GM21619 (cell line): ENCODE measurements at regions not wholly inside any gene's neighbourhood (a gene's known extent, or its start where the extent isn't known, plus 50 kb on each side); places are given as distances from the start of the nearest gene placed in this dataset.
"Not testable (repeated sequence)": the region's sequence is repeated elsewhere in the genome, so short reads cannot be mapped to it uniquely, and the experiment has no call there.

ENCODE experiments used
- ATAC-seq: cut with Tn5 transposase; IDR thresholded peaks from one replicate; pipeline ENCODE4 v1.9.1; 2021; ENCODE audit not compliant: unreplicated experiment

DNA sequence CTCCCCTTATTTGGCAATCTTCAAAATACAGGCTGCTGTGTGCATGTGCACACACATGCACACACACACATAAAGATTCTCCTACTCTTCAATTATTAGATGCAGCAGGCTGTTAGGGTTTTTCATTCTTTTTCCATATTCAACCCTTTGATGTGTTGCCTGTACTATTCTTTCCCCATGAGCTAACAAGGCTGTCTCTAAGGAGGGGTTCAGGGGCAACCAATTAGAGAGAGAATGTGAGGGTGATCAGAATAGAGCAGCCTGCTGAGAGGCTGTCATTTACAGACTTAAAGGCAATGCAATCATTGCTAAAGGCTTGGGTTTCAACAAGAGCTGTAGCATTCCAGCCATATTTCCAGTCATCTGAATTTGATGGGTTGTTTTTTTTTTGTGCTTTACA lies 467.4 kb upstream of the ID4 start:
- no peak for ATAC-seq

DNA sequence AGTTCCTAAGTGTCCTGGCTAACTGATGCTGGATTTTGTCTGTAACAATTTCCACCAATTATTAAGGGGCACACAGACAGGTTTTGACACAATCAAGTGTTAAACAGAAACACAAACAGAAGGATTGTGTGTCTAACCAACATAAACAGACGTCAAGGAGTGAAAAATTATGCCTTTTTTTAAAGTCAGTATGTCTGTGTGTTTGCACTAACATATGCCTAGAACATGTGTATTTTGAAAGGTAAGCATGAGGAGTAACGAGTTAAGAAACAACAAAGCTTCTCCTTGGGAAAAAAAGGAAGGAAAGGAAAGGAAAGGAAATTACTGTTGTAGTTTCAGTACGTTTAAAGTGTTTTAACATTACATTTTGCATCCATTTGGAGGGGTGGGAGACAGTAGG lies 466.3 kb upstream of the ID4 start:
- no peak for ATAC-seq

DNA sequence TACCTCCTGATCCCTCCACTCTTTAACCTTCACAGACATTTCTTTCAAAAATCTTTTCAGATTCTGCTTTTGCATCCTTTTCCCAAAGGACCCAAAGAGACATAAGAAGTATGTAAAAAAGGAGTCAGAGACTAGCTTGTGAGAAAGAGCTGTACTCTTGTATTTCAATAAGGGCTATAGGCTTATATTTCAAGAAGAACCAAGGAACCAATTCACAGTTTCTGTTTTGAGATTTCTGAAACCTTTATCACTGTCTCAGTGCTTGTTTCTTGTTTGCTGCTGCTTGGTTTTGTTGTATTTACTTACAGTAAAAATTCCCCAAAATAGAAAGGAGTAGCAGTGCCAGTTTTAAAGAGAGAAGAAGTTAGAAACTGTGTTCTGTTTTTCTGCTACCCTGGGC lies 461.6 kb upstream of the ID4 start:
- ATAC-seq: no peak

DNA sequence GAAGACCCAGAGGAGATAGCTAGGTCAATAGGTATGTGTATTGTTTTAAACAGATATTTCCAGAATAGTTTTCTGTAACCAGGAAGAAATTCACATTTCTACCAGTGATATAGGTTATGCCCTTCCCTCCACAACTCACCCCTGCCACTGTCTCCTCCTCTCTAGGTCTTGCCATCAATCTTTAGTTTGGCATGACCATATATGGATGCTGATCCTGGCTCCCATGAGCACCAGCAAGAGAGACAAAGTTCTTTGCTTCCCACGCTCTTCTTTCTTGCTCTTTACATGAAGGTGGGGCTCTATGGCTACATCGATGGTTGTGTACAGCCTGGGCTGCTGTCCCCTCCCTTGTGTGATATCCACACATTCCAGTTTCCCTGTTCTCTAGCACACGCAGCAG lies 459.4 kb upstream of the ID4 start:
- no peak for ATAC-seq

DNA sequence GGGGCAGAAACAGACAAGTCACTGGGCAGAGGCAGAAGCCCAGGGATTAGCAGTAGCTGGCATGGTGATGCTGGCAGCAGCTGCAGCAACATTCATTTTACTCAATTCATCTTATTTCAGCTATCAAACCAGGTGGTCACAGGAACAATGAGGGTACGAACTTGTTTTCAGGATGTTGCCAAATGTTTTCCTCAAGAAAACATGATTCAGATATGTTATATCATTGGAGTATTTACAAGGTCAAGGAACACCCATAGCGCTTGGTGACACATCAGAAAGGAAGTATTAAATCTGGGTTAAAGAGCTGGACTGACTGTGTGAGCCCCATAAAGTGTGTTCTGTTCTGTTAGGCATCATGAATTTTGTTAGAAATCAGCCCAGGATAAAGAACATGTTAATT lies 456.9 kb upstream of the ID4 start:
- ATAC-seq: no peak

DNA sequence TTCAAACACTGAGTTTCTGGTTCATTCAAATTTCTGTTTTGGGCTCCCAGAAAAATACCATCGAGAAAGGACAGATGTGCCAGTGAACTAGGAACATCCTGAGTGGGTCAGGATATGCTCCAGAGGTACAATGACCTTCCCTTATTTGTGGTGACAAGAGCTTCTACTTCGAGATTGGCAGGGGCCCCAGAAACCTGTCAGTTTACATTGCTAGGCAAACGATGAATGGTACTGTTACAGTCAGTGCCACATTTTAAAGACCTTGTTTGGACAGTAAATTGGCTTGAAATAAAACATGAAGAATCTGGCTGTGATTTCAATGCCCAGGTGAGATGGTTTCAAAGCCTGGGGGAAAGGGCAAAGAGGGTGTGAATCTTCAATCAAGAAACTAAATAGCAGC lies 454.5 kb upstream of the ID4 start:
- ATAC-seq: no peak

DNA sequence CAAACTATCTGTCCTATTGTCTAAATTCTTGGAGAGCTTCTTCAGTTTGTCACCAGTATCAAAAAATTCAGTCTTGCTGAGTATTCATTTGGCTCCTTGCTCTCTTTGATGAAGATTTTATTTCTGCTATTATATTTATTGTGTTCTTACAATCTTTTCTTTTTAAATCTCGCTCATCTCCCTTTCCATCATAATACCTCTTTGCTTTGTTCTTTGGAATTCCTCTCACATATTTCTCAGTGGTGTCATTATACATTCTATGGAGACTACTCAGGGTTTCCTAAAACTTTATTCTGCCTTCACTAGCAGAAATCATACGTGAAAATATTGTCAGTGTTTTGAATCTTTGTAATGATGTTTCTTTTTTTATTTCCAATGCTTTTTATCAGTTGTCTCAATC lies 445.2 kb upstream of the ID4 start:
- no peak for ATAC-seq

DNA sequence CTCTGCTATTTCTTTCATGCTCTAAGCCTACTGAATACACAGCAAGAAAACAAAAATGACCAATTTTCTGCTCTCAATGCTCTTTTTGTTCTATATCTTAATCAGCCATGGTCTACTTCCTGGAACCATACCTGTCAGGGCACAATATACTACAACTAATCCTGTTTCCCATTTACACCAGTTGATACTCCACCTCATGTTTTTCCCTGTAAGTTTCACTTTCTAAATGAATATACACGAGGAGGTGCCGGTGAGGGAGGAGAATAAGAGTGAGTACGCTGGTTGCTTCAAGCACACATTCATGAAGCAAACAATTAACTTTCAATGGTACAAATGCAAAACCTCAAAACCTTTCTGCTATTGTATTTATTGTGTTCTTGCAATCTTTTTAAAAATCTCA lies 443.1 kb upstream of the ID4 start:
- no peak for ATAC-seq

DNA sequence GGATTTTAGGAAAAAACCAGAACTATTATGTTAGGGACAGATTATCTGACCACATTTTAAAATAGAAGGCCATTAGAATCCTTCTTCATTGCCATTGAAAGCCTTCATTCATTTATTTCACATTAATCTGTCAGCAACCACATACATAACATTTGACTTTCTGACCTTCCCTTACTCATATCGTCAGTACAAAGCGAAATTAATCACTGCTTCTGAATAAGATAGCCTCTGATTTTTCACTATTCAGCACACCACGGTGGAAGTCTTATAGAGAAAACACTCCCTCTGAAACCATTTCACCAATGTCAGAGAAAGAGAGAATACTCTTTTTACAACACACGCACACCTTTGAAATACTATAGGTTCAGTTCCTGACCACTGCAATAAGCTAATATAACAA lies 442.5 kb upstream of the ID4 start:
- no peak for ATAC-seq

DNA sequence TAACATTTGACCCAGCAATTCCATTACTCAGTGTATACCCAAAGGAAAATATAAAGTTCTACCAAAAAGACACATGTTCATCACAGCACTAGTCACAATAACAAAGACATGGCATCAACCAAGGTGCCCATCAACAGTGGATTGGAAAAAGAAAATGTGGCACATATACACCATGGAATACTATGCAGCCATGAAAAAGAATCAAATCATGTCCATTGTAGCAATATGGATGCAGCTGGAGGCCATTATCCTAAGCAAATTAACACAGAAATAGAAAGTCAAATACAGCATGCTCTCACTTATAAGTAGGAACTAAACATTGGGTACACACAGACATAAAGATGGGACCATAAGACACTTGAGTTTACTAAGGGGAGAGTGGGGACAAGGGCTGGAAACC lies 441.9 kb upstream of the ID4 start:
- no peak for ATAC-seq

DNA sequence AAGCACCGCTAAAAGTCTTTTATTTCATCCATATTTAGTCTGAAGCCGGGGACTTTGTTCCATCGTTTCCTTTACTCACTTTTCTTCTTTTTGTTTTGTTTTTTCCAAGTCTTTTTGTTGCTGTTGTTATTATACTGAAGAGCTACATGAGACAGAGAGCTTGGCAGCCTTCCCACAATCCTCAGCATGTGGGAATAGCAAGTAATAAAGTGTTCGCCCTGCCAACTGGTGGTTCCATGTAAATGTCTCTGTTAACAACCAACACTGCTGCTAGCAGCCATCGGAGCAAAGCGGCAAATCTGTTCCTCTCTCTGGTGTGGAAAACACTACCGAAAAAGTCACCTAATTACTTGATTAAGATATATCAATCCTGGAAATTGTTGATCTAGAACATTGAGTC lies 437.8 kb upstream of the ID4 start:
- no peak for ATAC-seq

DNA sequence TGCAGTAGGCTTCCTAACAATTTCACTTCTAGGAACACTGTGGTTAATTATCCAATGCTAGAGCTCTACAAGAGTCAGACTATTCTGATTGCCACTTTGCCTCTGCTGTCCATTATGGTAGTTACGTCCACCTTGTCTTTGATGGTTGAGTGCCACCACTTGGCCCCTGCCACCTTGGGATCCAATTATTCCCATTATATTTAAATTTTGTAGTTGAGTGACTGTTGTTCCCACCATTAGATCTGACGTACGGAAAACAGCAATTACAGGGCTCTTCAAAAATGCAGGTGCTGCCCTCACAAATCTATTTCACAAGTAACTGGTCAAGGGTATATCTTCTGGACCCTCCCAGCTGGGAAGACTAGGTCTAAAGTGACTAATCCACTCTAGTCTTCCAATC lies 432.3 kb upstream of the ID4 start:
- ATAC-seq: not testable (repeated sequence)

DNA sequence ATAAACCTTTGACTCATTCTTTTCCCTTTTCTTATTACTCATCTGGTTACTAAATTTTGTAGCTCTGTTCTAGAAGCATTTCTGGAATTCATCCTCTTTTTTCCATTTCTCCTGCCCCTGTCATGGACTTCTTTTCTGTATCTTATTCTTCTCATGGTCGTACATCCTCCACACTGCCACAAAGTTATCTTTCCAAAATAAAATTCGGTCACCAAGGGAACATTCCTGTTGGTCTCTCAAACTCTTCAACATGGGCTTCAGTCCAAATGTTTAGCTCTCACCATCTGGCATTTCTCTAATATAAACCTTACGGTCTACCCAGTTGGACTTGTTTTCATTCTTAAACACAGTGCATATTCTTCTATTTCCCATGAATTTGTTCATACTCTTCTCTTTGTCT lies 428.8 kb upstream of the ID4 start:
- no peak for ATAC-seq

DNA sequence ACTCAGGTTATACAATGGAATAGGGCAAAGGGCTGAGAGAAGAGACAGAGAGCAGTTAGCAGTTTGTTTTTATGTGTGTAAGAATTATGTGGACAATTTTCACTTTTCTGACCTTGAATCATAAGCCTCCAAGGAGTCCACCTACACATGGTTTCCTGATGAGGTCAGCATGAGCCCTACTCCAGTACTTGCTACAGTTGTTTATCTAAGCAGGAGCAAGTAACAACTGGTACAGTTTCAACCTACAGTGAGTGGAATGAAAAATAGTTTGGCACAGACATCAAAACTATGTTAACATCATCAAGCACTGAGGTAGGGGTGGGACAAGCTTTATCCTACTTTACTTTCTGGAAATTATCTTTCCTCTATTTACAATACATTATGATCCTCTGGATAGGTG lies 426.7 kb upstream of the ID4 start:
- no peak for ATAC-seq

DNA sequence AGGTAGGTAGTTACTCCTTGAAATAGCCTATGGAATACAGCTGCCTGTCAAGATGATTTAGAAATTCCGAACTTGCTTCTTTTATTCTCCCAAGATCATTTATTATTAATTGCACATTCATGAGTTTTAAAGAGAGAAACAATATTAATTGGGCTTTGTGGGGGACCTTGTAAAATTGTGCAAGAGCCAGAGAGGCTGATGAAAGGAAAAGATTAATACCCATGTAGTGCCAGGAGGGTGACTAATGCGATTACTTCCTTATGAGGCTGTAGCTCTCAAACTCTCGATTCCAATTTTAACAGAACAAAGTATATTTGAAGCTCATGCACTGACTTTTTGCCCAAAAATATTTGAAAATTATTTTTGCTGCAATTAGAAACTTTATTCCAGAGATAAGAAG lies 423.8 kb upstream of the ID4 start:
- no peak for ATAC-seq

DNA sequence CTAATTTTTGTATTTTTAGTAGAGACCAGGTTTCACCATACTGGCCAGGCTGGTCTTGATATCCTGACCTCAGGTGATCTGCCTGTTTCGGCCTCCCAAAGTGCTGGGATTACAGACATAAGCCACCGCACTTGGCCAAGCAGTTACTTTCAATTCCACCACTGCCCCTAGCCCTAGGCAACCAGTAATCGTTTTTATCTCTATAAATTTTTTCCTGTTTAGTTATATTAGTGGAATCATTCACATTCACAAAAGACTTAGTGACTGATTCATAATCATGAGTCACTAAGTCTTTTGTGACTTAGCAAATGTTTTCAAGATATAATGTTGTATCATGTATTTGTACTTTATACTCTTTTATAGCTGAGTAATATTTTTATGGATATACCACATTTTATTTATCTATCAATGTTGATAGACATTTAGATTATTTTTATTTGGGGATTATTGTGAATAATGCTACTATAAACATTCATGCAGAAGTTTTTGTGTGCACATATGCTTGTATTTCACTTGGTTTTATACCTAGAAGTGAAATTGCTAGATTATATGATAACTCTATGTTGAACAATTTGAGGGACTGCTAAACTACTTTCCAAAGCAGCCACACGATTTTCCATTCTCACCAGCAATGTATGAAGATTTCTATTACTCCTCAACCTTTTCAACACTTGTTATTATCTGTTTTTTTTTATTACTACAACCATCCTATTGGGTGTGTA lies 421.4 kb upstream of the ID4 start:
- ATAC-seq: no peak

DNA sequence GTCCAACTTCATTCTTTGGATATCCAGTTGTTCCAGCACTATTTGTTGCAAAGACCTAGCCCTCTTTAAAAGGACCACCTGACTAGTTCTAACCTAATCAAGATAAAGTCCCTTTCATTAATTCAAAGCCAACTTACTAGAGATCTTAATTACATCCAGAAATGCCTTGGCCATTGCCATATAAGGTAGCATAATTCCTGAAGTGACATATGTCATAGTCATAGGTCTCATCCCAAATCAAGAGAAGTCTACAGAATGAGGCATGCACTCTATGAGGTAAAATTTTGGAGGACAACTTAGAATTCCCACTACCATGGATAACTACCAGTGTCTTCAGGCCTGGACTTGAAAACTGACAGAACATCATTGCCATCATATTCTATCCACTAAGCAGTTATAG lies 420.4 kb upstream of the ID4 start:
- no peak for ATAC-seq

DNA sequence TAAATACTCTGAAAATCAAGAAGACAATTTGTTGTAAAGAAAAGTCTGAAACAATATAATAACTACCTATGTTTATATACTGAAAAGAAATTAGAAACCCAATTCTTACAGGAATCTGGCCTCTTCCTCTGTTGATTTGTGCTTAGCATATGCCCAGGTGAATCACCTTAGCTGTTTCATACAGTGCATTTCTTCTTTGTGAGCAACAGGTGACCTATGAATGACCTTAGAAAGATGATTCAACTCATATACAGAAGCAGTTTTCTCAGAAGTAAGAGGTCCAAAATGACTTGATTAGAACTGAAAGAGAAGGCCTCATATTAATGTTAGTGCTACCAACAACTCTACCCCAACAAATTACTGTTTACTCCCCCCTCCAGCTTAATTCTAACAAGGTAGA lies 419.5 kb upstream of the ID4 start:
- ATAC-seq: no peak

DNA sequence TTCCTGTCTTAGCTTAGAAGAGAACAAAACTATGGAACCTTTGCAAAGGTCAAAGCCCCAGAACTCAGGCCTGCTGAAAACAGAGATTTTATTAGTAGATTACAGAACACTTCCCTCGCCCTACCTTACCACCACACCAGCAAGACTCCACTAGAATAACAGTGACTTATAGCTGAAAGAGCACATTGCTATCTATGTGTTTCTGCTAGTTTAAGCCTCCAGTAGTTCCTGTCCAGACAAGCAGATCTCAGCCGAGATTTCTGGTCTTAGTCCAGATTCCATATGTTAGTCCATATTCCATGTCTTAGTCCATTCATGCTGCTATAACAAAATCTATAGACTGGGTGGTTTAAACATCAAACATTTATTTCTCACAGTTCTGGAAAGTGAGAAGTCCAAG lies 412.3 kb upstream of the ID4 start:
- ATAC-seq: no peak

DNA sequence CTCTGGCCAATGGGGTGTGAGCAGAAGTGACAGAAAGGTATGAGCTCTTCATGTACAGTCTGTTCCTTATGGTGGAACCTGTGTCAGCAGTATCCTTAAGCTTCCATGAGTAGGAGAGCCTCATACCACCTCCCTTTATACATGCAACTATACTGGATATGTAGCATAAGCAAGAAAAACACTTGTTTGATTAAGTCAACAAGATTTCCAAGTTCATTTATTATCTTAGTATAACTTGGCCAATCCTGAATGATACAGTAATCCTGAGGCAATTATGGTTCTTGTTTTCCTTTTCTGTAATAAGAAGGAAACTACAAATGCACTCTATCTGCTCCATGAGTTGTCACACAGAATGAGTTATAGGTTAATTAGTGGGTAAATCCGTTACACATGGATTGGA lies 409.6 kb upstream of the ID4 start:
- ATAC-seq: no peak

DNA sequence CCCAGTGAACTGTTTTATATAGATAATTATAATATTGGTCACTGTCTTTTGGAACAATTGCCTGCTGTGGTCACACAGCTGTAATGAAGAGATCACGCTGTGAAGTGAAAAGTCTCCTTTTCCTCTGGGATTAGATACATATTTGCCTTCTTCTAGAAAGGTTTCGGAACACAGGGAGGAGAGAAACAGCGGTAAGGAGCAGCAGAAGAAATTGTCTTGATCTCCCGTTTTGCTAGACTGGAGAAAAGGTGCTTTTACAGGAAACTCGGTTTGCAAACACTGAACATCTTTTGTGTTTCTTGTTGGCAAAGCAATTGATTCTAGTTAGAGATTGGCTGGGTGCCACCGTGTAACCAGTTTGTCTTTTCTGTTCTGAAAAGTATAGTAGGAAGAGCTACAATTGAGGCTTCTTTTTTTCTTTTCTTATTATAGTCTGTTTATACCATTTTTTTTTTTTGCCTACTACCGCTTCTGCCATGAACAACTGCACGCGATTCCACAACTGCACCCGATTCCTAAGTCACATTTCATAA lies 404.1 kb upstream of the ID4 start:
- ATAC-seq: no peak

DNA sequence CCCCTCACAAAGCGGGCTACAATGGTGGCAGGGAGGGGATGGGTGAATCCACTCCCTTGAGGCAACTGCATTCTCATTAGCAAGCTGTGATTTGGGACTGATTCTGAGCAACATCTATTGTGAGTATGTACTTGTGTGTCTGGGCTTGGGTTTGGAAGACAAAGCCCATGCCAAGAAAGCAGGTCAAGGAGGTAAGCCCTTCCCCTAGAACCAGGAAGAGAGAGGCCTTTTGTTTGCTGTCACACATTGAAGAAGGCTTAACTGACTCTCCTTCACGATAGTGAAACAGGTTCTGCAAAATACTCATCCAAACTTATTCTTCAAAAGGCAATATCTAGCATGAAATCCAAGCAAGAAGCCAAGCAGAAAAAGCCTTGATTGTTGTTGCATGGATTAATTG lies 403.1 kb upstream of the ID4 start:
- no peak for ATAC-seq

DNA sequence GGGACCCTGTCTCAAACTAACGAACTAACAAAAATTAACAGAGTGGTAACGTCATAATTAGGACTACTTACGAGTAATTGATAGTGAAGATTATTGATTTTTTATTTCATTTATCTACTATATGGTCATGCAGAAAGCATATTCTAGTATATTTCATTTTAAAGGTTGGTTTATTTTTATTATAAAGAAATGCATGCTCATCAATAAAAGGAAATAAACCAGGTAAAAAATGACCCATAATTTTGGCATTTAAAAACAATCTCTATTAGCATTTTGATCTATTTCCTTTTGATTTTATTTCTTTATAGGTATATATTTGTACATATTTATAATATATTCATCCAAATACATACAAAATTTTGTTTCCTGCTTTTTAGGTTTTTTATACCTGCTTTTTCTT lies 401.4 kb upstream of the ID4 start:
- ATAC-seq: no peak
